GM19438 (cell line): ENCODE measurements at regions not wholly inside any gene's neighbourhood (a gene's known extent, or its start where the extent isn't known, plus 50 kb on each side); places are given as distances from the start of the nearest gene placed in this dataset.
A peak's percentile ranks its signal among the peaks of the same experiment; 100 is the strongest.
"Not testable (repeated sequence)": the region's sequence is repeated elsewhere in the genome, so short reads cannot be mapped to it uniquely, and the experiment has no call there.

Experiments
- ATAC-seq: cut with Tn5 transposase; IDR thresholded peaks from one replicate; pipeline ENCODE4 v1.9.1; 2021; ENCODE audit warnings: low read depth; ENCODE audit not compliant: unreplicated experiment

DNA sequence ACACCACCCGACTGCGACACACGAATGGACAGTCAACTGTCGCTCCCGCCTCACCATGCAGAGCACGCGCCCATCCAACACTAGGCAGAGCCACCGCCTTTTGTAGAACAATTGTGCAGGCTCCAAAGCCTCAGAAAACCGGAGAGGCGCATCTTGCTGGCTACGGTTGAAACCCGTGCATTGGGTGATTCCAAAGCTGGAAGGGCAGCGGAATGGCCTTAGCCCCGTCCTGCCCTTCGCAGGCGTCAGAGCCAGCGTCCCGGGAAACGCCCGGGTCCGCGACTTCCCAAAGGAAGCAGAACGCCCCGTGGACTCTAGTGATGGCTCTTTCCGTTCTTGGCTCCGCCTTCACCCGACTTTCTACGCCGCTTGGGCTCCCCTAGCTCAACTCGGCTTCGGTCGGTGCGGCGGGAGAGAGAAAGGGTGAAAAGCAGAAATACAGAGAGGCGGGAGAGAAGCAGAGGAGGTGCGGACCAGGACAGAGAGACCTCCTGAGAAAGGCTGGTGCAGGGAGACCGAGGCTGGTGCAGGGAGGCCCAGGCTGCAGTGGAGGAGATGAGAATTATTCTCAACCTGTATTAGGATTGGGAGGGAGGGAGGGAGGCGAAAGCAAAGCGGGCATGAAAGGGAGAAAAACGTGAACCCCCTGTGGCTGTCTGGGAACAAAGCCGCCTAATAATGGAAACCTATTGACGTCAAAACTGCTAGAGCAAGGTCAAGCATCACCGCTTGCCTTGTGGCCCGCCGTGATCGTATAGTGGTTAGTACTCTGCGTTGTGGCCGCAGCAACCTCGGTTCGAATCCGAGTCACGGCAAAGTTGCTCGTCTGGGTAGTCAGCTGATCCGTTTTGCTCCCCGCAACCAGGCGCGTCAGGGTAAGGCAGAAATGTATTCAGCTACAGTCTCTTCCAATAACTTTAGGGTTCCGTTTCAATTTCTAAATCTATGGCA is 99.5 kb downstream of the PRKAB2 start:
- peak; percentile 58 for ATAC-seq

DNA sequence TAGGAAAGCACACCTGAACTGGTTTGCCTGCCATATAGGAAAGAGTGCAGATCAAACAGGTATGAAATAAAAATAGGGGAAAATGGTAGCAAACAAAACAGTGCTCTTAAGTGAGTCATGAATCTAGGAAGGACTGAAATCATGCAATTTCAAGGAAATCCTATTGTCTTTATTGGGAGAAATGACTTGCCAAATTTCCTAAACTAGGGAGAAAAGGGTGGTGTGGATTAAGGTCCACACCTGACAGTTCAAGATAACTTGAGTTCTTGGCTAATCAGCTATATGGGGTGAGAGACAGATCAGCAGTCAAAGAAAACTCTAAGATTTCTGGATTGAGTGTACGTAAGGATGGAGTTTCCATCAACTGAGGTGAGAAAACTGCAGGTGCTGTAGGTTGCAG is 101.1 kb downstream of the PRKAB2 start:
- ATAC-seq: no peak

DNA sequence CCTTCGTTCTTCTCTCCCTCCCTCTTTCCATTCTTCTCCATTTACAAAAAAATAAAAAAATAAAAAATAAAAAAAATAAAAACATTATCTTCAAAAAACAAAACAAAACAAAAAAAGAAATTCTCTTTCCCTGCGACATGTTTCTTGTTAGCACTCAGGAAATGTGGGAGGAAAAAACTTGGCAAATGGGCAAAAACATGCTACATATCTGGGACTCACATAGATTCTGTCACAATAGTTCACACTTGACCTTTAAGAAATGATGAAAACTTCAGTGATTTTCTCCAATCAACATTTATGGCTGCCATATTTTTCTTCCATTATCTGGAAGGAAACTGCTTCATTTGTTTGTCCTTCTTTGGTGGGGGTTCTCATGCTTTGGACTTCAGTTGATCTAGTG is 109.3 kb downstream of the PRKAB2 start:
- no peak for ATAC-seq

DNA sequence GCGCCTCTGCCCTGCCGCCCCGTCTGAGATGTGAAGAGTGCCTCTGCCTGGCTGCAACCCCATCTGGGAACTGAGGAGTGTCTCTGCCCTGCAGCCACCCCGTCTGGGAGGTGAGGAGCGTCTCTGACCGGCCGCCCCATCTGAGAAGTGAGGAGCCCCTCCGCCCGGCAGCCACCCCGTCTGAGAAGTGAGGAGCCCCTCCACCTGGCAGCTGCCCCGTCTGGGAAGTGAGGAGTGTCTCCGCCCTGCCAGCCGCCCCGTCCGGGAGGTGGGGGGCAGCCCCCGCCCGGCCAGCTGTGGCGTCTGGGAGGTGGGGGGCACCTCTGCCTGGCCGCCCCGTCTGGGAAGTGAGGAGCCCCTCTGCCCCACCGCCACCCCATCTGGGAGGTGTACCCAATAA is 110.4 kb downstream of the PRKAB2 start:
- ATAC-seq: not testable (repeated sequence)

DNA sequence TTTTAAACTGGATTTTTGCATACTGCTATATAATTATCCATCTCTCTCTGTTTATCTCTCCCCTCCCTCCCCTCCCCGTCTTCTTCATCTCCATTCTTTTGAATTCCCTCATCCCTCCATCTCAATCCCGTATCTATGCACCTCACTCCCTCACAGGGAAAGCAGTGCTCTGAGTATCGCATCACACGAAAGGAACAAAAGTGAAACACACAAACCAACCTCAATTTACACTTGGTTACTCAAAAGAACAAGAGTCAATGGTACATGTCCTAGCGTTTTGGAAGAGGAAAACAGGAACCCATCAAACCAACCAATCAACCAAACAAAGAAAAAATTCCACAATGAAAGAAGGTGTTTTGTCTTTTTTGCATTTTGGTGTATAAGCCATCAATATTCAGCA is 115.1 kb downstream of the NBPF12 start:
- no peak for ATAC-seq

DNA sequence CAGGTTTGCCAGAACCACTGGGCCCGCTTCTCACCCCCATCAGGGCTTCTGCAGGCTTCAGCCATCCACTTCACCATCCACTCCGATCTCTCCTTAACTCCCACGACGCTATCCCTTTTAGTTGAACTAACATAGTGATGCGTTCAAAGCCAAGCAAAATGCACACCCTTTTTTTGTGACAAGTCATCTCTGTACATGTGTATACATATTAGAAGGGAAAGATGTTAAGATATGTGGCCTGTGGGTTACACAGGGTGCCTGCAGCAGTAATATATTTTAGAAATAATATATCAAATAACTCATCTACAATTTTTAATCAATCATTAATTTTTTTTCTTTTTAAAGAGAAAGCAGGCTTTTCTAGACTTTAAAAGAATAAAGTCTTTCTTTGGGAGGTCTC is 114.6 kb downstream of the NBPF12 start:
- ATAC-seq: no peak

DNA sequence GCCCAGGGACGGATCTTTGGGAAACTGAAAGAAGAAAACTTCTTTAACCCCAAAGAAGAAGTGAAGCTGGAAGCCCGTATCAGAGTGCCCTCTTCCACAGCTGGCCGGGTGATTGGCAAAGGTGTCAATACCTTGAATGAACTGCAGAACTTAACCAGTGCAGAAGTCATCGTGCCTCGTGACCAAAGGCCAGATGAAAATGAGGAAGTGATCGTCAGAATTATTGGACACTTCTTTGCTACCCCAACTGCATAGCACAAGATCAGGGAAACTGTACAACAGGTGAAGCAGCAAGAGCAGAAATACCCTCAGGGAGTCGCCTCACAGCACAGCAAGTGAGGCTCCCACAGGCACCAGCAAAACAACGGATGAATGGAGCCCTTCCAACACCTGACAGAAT is 114.0 kb downstream of the NBPF12 start:
- no peak for ATAC-seq

DNA sequence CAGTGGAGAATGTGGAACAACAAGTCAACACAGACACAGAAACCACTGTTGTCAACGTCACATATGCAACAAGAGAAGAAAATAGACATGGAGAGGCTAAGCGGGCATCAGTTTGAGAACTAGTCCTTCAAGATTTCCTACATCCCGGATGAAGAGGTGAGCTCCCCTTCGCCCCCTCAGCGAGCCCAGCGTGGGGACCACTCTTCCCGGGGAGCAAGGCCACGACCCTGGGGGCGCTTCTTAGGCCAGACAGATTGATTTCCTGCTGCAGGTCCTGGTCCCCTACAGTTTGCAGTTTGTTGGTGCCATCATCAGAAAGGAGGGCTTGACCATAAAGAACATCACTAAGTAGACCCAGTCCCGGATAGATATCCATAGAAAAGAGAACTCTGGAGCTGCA is 113.0 kb downstream of the NBPF12 start:
- no peak for ATAC-seq

DNA sequence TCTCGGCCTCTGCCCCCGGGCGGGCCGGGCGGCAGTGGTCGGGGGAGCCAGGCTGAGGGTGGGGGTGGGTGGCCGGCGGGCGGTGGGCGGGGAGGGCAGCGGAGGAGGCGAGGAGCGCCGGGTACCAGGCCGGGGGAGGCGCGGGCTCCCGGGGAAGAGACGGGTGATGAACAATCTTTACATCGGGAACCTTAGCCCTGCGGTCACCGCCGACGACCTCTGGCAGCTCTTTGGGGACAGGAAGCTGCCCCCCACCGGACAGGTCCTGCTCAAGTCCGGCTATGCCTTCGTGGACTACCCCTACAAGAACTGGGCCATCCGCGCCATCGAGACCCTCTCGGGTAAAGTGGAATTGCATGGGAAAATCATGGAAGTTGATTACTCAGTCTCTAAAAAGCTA is 112.5 kb downstream of the NBPF12 start:
- ATAC-seq: no peak

DNA sequence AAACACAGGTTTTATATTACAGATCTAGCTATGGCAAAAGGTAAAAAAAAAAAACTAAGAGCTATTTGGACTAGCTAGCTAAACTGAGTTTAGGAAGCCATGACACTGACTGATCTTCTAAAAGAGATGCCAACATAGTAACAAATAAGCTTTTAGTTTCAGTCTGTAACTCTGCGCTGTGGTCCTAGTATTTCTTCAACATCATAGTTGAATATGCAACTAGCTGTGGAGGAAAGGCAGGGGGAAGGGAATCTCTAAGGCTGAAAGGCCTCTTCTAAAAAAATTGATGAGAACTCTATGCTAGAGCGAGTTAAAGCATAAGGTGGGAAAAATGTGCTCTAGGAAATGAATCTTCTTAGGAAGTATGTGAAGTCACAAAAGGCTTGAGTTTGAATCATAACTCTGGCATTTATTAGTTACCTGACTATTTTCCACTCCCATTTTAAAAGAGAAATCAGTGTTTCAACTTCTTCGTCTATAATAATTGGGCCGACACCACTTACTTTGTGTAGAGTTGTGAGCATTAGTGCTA is 108.8 kb downstream of the NBPF12 start:
- peak; percentile 70 for ATAC-seq

DNA sequence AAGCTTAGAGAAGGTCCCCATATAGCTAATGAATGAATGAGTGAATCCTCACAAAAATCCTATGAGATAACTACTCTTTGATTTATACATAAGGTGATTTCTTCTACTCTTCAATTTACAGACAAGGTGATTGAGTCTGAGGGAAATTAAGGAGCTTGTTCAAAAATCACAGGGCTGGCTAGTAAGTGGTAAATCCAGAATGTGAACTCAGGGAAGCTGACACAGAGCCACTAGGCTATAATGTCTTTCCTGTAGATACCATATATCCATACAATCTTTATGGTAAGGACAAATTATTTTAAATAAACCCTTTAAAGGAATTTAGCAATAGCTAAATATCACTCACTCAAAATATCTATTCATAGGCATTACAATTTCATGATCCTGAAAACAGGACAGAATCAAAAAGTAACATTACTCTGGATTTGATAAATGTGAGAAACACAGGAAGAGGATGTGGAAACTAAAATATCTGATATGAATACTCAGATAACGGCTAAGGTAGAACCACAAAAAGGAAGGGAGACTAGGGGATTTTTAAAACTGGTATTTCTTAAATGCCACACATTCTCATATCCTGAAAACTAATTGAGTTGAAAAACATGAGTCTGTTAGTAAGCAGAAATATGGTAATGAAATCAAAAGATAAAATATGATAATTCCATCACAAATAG is 108.2 kb downstream of the NBPF12 start:
- ATAC-seq: peak; percentile 60
